ENCODE measurements at regions not wholly inside any gene's neighbourhood (a gene's known extent, or its start where the extent isn't known, plus 50 kb on each side); places are given as distances from the start of the nearest gene placed in this dataset.
A peak's percentile ranks its signal among the peaks of the same experiment; 100 is the strongest.

- no peak overlapping the region for H3K4me3 ChIP-seq (ENCODE audit: low read depth, low read length)
- DNase-seq (ENCODE audit: low read depth): peak; percentile 12
- no peak for TF ChIP-seq CTCF (IDR thresholded peaks at IDR 0.05; ENCODE audit: insufficient read depth, low read depth, low read length, missing control alignments)
These were observed 247.0 kb upstream of the POU3F1 start for GRCh38 chr1:38293567-38293966.

GRCh38 chr1:38292969-38293368 is 246.4 kb upstream of the POU3F1 start:
- no peak for DNase-seq (ENCODE audit: low read depth)
- no peak overlapping the region for H3K4me3 ChIP-seq (ENCODE audit: low read depth, low read length)
- no peak for TF ChIP-seq CTCF (IDR thresholded peaks at IDR 0.05; ENCODE audit: insufficient read depth, low read depth, low read length, missing control alignments)

GRCh38 chr1:38291906-38292521 is 245.4 kb upstream of the POU3F1 start:
- no peak for TF ChIP-seq CTCF (IDR thresholded peaks at IDR 0.05; ENCODE audit: insufficient read depth, low read depth, low read length, missing control alignments)
- DNase-seq (ENCODE audit: low read depth): peak; percentile 11
- no peak overlapping the region for H3K4me3 ChIP-seq (ENCODE audit: low read depth, low read length)

GRCh38 chr1:38291336-38291735 is 244.7 kb upstream of the POU3F1 start:
- TF ChIP-seq CTCF (IDR thresholded peaks at IDR 0.05; ENCODE audit: insufficient read depth, low read depth, low read length, missing control alignments): no peak
- no peak overlapping the region for H3K4me3 ChIP-seq (ENCODE audit: low read depth, low read length)
- no peak for DNase-seq (ENCODE audit: low read depth)

- no peak for DNase-seq (ENCODE audit: low read depth)
- TF ChIP-seq CTCF (IDR thresholded peaks at IDR 0.05; ENCODE audit: insufficient read depth, low read depth, low read length, missing control alignments): no peak
These were observed 242.4 kb upstream of the POU3F1 start for GRCh38 chr1:38289034-38289433.

GRCh38 chr1:38287547-38287946 is 241.0 kb upstream of the POU3F1 start:
- no peak for TF ChIP-seq CTCF (IDR thresholded peaks at IDR 0.05; ENCODE audit: insufficient read depth, low read depth, low read length, missing control alignments)
- DNase-seq (ENCODE audit: low read depth): no peak
- H3K4me3 ChIP-seq (ENCODE audit: low read depth, low read length): no peak overlapping the region

More at GRCh38 chr1:38289034-38289433, 242.4 kb upstream of the POU3F1 start:
- no peak overlapping the region for H3K4me3 ChIP-seq (ENCODE audit: low read depth, low read length)

GRCh38 chr1:38287036-38287435 is 240.4 kb upstream of the POU3F1 start:
- H3K4me3 ChIP-seq (ENCODE audit: low read depth, low read length): no peak overlapping the region
- no peak for TF ChIP-seq CTCF (IDR thresholded peaks at IDR 0.05; ENCODE audit: insufficient read depth, low read depth, low read length, missing control alignments)
- no peak for DNase-seq (ENCODE audit: low read depth)

Measured in GM12865 (cell line).